SK-N-SH (cell line): ENCODE measurements at regions not wholly inside any gene's neighbourhood (a gene's known extent, or its start where the extent isn't known, plus 50 kb on each side); places are given as distances from the start of the nearest gene placed in this dataset.

ENCODE experiments used
- CTCF ChIA-PET: fragments of 300-600, 350-600 bp; formaldehyde crosslinking; extraction: SDS; loops from one replicate; lab custom pipeline; 2021; lab: Yijun Ruan, JAX
- POLR2A ChIA-PET: fragments of 350-600 bp; sonication (Branson Sonifier 250); formaldehyde crosslinking; extraction: SDS; loops from one replicate; lab custom pipeline; 2020; ENCODE audit warnings: antibody characterized with exemption, inconsistent platforms; lab: Yijun Ruan, JAX
- DNase-seq: peaks from one replicate; pipeline ENCODE4 v3.0.0; 2012
- H2AFZ ChIP-seq: fragments of 200-600 bp; sonication (generic); 2 replicates; pipeline ENCODE4 v1.8.1; 2016; ENCODE audit warnings: antibody characterized with exemption, mild to moderate bottlenecking, low read depth
- H3F3A ChIP-seq: fragments of 200-600 bp; sonication (generic); replicated peaks from 2 replicates; pipeline ENCODE3; 2016; ENCODE audit warnings: antibody characterized with exemption, mild to moderate bottlenecking; ENCODE audit not compliant: insufficient read depth
- H3K27ac ChIP-seq, 2 experiments: fragments of 200-500 bp in 1 of 2; fragments of 200-600 bp in 1 of 2; sonication (Bioruptor generic) in 1 of 2; sonication (generic), shearing (Covaris generic) in 1 of 2; 2 replicates each; pipeline versions ENCODE4 v1.5.1 to v1.6.1; 2014 to 2016; ENCODE audit warnings: low read depth in 2 of 2, inconsistent platforms in 1 of 2, low read length in 1 of 2, mild to moderate bottlenecking in 1 of 2, mixed read lengths in 1 of 2
- H3K27me3 ChIP-seq: fragments of 200-600 bp; sonication (generic), shearing (Covaris generic); 2 replicates; pipeline ENCODE4 v1.6.1; 2016; ENCODE audit warnings: mixed run types; ENCODE audit not compliant: insufficient read depth
- H3K36me3 ChIP-seq, 2 experiments: fragments of 200-500 bp in 1 of 2; fragments of 200-600 bp in 1 of 2; sonication (Bioruptor generic) in 1 of 2; sonication (generic) in 1 of 2; replicated peaks in 1 of 2; 2 replicates each; pipeline versions ENCODE3 to v1.5.1; 2014 to 2016; ENCODE audit warnings: low read length in 1 of 2, mild to moderate bottlenecking in 1 of 2; ENCODE audit not compliant: insufficient read depth in 2 of 2, control insufficient read depth in 1 of 2
- H3K4me1 ChIP-seq, 2 experiments: fragments of 200-500 bp in 1 of 2; fragments of 200-600 bp in 1 of 2; sonication (Bioruptor generic) in 1 of 2; sonication (generic), shearing (Covaris generic) in 1 of 2; 2 replicates each; pipeline versions ENCODE4 v1.5.1 to v1.6.1; 2014 to 2016; ENCODE audit warnings: low read depth in 1 of 2, low read length in 1 of 2, mixed run types in 1 of 2; ENCODE audit not compliant: insufficient read depth in 2 of 2, control insufficient read depth in 1 of 2
- H3K4me2 ChIP-seq: fragments of 200-600 bp; sonication (generic), shearing (Covaris generic); 2 replicates; pipeline ENCODE4 v1.6.1; 2017; ENCODE audit warnings: mixed run types
- H3K4me3 ChIP-seq, 2 experiments: fragments of 200-500 bp in 1 of 2; fragments of 200-600 bp in 1 of 2; sonication (Bioruptor generic) in 1 of 2; sonication (generic), shearing (Covaris generic) in 1 of 2; 2 replicates each; pipeline versions ENCODE4 v1.5.1 to v1.8.1; 2014 to 2016; ENCODE audit warnings: low read depth in 2 of 2, inconsistent platforms in 1 of 2, low read length in 1 of 2, mild to moderate bottlenecking in 1 of 2, mixed read lengths in 1 of 2, moderate library complexity in 1 of 2
- H3K79me2 ChIP-seq: fragments of 200-600 bp; sonication (generic); 2 replicates; pipeline ENCODE4 v1.8.1; 2017; ENCODE audit warnings: mild to moderate bottlenecking; ENCODE audit not compliant: insufficient read depth
- H3K9ac ChIP-seq: fragments of 200-600 bp; sonication (generic); 2 replicates; pipeline ENCODE4 v1.6.1; 2017; ENCODE audit warnings: mixed run types
- H3K9me2 ChIP-seq: fragments of 200-600 bp; sonication (generic); 2 replicates; pipeline ENCODE4 v1.6.1; 2017; ENCODE audit warnings: mixed run types
- H3K9me3 ChIP-seq: fragments of 200-600 bp; sonication (generic); 2 replicates; pipeline ENCODE4 v1.6.1; 2017; ENCODE audit warnings: mixed run types, mild to moderate bottlenecking, moderate library complexity
- H4K20me1 ChIP-seq: fragments of 200-600 bp; sonication (generic); 2 replicates; pipeline ENCODE4 v1.6.1; 2017; ENCODE audit warnings: mild to moderate bottlenecking, mixed run types; ENCODE audit not compliant: insufficient read depth
- EZH2phosphoT487 ChIP-seq: fragments of 200-600 bp; sonication (generic); IDR thresholded peaks from 2 replicates; pipeline ENCODE4 v1.6.1; 2017; ENCODE audit warnings: low read depth, mixed run types, mild to moderate bottlenecking, antibody characterized with exemption, moderate library complexity, borderline replicate concordance
- FOXJ3 ChIP-seq: sonication (generic); formaldehyde crosslinking; IDR thresholded peaks from 2 replicates; pipeline ENCODE4 v1.5.1; 2020; ENCODE audit warnings: mild to moderate bottlenecking, missing genetic modification reagents
- FOXM1 ChIP-seq: IDR thresholded peaks from 2 replicates; pipeline ENCODE4 v1.4.0; 2012; ENCODE audit warnings: low read depth, mild to moderate bottlenecking
- GABPA ChIP-seq: IDR thresholded peaks from 2 replicates; pipeline ENCODE4 v1.4.0; 2012; ENCODE audit warnings: low read depth, mild to moderate bottlenecking
- JUND ChIP-seq: IDR thresholded peaks from 2 replicates; pipeline ENCODE4 v1.4.0; 2012
- MEF2A ChIP-seq: IDR thresholded peaks from 2 replicates; pipeline ENCODE4 v1.4.0; 2012; ENCODE audit warnings: low read depth, borderline replicate concordance
- MXI1 ChIP-seq: IDR thresholded peaks from 2 replicates; pipeline ENCODE4 v1.6.1; 2012; ENCODE audit warnings: mild to moderate bottlenecking, low read depth, low read length, improper control_type of control experiment
- POLR2AphosphoS5 ChIP-seq: IDR thresholded peaks from 2 replicates; pipeline ENCODE4 v1.6.1; 2012; ENCODE audit warnings: low read depth, low read length
- RCOR1 ChIP-seq: fragments of 150-350 bp; IDR thresholded peaks from 2 replicates; pipeline ENCODE4 v1.6.1; 2017; ENCODE audit warnings: antibody characterized with exemption, low read length
- RFX5 ChIP-seq: IDR thresholded peaks from 2 replicates; pipeline ENCODE4 v1.6.1; 2012; ENCODE audit warnings: mild to moderate bottlenecking, improper control_type of control experiment, low read length
- RXRA ChIP-seq: IDR thresholded peaks from 2 replicates; pipeline ENCODE4 v1.4.0; 2012; ENCODE audit warnings: low read depth, mild to moderate bottlenecking, borderline replicate concordance
- SIN3A ChIP-seq: IDR thresholded peaks from 2 replicates; pipeline ENCODE4 v1.6.1; 2012; ENCODE audit warnings: low read depth, mild to moderate bottlenecking, low read length, moderate library complexity, borderline replicate concordance
- TCF12 ChIP-seq: IDR thresholded peaks from 2 replicates; pipeline ENCODE4 v1.4.0; 2012
- TEAD4 ChIP-seq: IDR thresholded peaks from 2 replicates; pipeline ENCODE4 v1.4.0; 2012; ENCODE audit warnings: mild to moderate bottlenecking, borderline replicate concordance; ENCODE audit not compliant: insufficient read depth
- USF2 ChIP-seq: fragments of 150-350 bp; IDR thresholded peaks from 2 replicates; pipeline ENCODE4 v1.6.1; 2017; ENCODE audit warnings: antibody characterized with exemption, low read length, low read depth, borderline replicate concordance
- YY1 ChIP-seq: IDR thresholded peaks from 2 replicates; pipeline ENCODE4 v1.4.0; 2012; ENCODE audit warnings: low read depth, mild to moderate bottlenecking
- WGBS: methylation state at CpG from one replicate; pipeline ENCODE4 v1.1.6; 2017; ENCODE audit warnings: low lambda C conversion rate; 5-methylcytosine and 5-hydroxymethylcytosine counted together
- TF ChIP-seq, protein P1 (sequence below): fragments of 150-350 bp; IDR thresholded peaks from 2 replicates; pipeline ENCODE4 v1.6.1; 2016; ENCODE audit warnings: mild to moderate bottlenecking, low read depth, low read length
- TF ChIP-seq, protein P2 (sequence below): IDR thresholded peaks from 2 replicates; pipeline ENCODE4 v1.4.0; 2012; ENCODE audit warnings: low read depth, borderline replicate concordance

- ChIA-PET CTCF (no interaction called here), POLR2A (no interaction called here)
- no peaks in the 10 kb centered on the region for H3K4me1 ChIP-seq
These were observed 737.1 kb upstream of the FLRT2 start for GRCh38 chr14:84792722-84793410.

GRCh38 chr14:84797326-84797725 is 732.6 kb upstream of the FLRT2 start:
- POLR2A ChIA-PET = no interaction called here
- no peaks in the 10 kb centered on the region for H3K4me1 ChIP-seq

More at GRCh38 chr14:84792722-84793410, 737.1 kb upstream of the FLRT2 start:
- H3K9ac ChIP-seq = no peak overlapping the region
- H2AFZ ChIP-seq = no peak overlapping the region
- TF ChIP-seq YY1 = no peak
- TF ChIP-seq POLR2AphosphoS5 = no peak
- TF ChIP-seq GABPA = no peak
- no peak for TF ChIP-seq FOXM1
- TF ChIP-seq MEF2A = no peak
- no peak for TF ChIP-seq RFX5
- TF ChIP-seq, protein P1, sequence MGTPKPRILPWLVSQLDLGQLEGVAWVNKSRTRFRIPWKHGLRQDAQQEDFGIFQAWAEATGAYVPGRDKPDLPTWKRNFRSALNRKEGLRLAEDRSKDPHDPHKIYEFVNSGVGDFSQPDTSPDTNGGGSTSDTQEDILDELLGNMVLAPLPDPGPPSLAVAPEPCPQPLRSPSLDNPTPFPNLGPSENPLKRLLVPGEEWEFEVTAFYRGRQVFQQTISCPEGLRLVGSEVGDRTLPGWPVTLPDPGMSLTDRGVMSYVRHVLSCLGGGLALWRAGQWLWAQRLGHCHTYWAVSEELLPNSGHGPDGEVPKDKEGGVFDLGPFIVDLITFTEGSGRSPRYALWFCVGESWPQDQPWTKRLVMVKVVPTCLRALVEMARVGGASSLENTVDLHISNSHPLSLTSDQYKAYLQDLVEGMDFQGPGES = no peak
- no peak for TF ChIP-seq RXRA
- no peak for TF ChIP-seq MXI1
- TF ChIP-seq RCOR1 = no peak
- no peak for TF ChIP-seq EZH2phosphoT487
- TF ChIP-seq USF2 = no peak
- no peak for TF ChIP-seq TCF12
- TF ChIP-seq SIN3A = no peak
- DNase-seq = no peak
- H3K4me2 ChIP-seq = no peak overlapping the region
- H3K27ac ChIP-seq = no peak overlapping the region
- WGBS = 39% methylated on average over 4 of the region's 4 CpGs
- no peaks in the 10 kb centered on the region for H3K79me2 ChIP-seq
- no peaks in the 10 kb centered on the region for H3K27me3 ChIP-seq
- H3K9me3 ChIP-seq = no peaks in the 10 kb centered on the region
- H3K4me3 ChIP-seq = no peak overlapping the region
- H3F3A ChIP-seq = no peaks in the 10 kb centered on the region
- H3K9me2 ChIP-seq = no peaks in the 10 kb centered on the region
- H4K20me1 ChIP-seq = no peaks in the 10 kb centered on the region
- H3K36me3 ChIP-seq = no peaks in the 10 kb centered on the region

More at GRCh38 chr14:84797326-84797725, 732.6 kb upstream of the FLRT2 start:
- TF ChIP-seq JUND (no peak), EZH2phosphoT487 (no peak), MEF2A (no peak), GABPA (no peak), RCOR1 (no peak), FOXM1 (no peak), FOXJ3 (CRISPR knock-in tag) (no peak), TEAD4 (no peak)
- TF ChIP-seq, protein P2, sequence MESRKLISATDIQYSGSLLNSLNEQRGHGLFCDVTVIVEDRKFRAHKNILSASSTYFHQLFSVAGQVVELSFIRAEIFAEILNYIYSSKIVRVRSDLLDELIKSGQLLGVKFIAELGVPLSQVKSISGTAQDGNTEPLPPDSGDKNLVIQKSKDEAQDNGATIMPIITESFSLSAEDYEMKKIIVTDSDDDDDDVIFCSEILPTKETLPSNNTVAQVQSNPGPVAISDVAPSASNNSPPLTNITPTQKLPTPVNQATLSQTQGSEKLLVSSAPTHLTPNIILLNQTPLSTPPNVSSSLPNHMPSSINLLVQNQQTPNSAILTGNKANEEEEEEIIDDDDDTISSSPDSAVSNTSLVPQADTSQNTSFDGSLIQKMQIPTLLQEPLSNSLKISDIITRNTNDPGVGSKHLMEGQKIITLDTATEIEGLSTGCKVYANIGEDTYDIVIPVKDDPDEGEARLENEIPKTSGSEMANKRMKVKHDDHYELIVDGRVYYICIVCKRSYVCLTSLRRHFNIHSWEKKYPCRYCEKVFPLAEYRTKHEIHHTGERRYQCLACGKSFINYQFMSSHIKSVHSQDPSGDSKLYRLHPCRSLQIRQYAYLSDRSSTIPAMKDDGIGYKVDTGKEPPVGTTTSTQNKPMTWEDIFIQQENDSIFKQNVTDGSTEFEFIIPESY = no peak
- Histone ChIP-seq H3K9me3 (no peaks in the 10 kb centered on the region), H3K4me2 (no peak overlapping the region), H3K79me2 (no peaks in the 10 kb centered on the region), H3K36me3 (no peaks in the 10 kb centered on the region), H3K27me3 (no peaks in the 10 kb centered on the region), H4K20me1 (no peaks in the 10 kb centered on the region), H3K9me2 (no peaks in the 10 kb centered on the region), H3F3A (no peaks in the 10 kb centered on the region), H3K9ac (no peak overlapping the region), H3K27ac (no peak overlapping the region), H3K4me3 (no peak overlapping the region), H2AFZ (no peak overlapping the region)
- DNase-seq = no peak
- WGBS = 29% methylated on average over 3 of the region's 3 CpGs
- CTCF ChIA-PET = no interaction called here
